GM19239 (cell line): ENCODE measurements at regions not wholly inside any gene's neighbourhood (a gene's known extent, or its start where the extent isn't known, plus 50 kb on each side); places are given as distances from the start of the nearest gene placed in this dataset.
A peak's percentile ranks its signal among the peaks of the same experiment; 100 is the strongest.
"Not testable (repeated sequence)": the region's sequence is repeated elsewhere in the genome, so short reads cannot be mapped to it uniquely, and the experiment has no call there.

Experiments used
- DNase-seq: peaks from one replicate; pipeline ENCODE4 v3.0.0; 2011; ENCODE audit warnings: low spot score; ENCODE audit not compliant: insufficient read length
- FAIRE-seq: peaks from 2 replicates; lab custom pipeline; 2011; peaks lifted over from hg19 to GRCh38; lab: Jason Lieb, UNC

- peak; percentile 42 for FAIRE-seq
- DNase-seq, result not testable (repeated sequence)
These were observed 56.7 kb upstream of the TERB2 start for GRCh38 chr15:44899775-44900174.

- peak; percentile 23 for FAIRE-seq
- DNase-seq, result not testable (repeated sequence)
These were observed 55.7 kb upstream of the TERB2 start for GRCh38 chr15:44900796-44901195.

GRCh38 chr15:44903281-44903680 lies 53.2 kb upstream of the TERB2 start:
- not testable (repeated sequence) for FAIRE-seq, DNase-seq

- DNase-seq, FAIRE-seq: not testable (repeated sequence)
These were observed 51.7 kb upstream of the TERB2 start for GRCh38 chr15:44904651-44905340.
